Sigmoid colon (tissue), 4 donors: ENCODE measurements at regions not wholly inside any gene's neighbourhood (a gene's known extent, or its start where the extent isn't known, plus 50 kb on each side); places are given as distances from the start of the nearest gene placed in this dataset.

ENCODE experiments used
- CTCF ChIP-seq, 4 experiments: fragments of 450-650 bp in 3 of 4; fragments of 200-600 bp in 1 of 4; IDR thresholded peaks; one replicate each; pipeline ENCODE4 v1.5.1; 2016 to 2019; ENCODE audit warnings: antibody characterized with exemption in 4 of 4, mild to moderate bottlenecking in 3 of 4, moderate library complexity in 2 of 4
- EP300 ChIP-seq, 4 donors: sonication (generic); formaldehyde crosslinking; IDR thresholded peaks; one replicate each; pipeline ENCODE4 v1.6.1; 2017; ENCODE audit warnings: antibody characterized with exemption in 4 of 4
- POLR2A ChIP-seq, 2 donors: fragments of 450-650 bp; IDR thresholded peaks; one replicate each; pipeline ENCODE4 v1.6.1; 2016; ENCODE audit warnings: antibody characterized with exemption in 2 of 2, mild to moderate bottlenecking in 2 of 2, moderate library complexity in 2 of 2
- POLR2AphosphoS5 ChIP-seq, 4 donors: sonication (generic); formaldehyde crosslinking; IDR thresholded peaks; one replicate each; pipeline ENCODE4 v1.6.1; 2017; ENCODE audit warnings: antibody characterized with exemption in 4 of 4

DNA sequence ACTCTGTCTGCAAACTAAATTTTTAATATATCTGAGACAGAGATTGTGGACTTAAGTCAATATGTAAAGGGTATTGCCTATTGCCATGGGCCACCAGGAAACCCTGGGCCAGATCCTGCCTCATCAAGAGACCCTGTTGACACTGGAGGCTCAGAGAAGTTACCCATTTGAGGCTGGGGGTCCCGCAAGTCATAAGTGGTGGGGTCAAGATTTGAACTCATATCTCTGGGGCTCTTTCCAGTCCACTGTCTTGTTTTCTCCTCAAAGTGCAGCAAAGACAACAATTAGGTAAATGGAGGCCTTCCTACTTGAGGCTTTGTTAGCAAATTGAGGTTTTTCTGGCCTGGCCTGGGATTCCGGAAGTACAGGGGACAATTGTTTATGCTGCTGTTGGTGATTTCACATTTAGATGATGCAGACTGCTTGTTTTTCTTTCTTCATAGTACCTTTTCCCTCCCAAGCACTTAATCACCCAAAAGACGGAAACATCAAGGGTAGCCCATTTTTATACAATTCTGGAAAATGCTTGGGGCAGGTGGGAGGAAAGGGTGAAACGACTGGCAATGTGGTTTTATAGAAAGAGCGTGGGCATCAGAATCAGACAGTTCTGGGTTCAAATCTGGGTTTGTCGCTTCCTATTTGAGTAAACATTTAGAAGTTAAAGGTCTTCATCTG, 160.0 kb downstream of the SMIM20 start:
- no peak for TF ChIP-seq POLR2A (IDR thresholded peaks at IDR 0.05)
- no peak for TF ChIP-seq EP300 (IDR thresholded peaks at IDR 0.05)
- no peak for TF ChIP-seq CTCF (IDR thresholded peaks at IDR 0.05)
- TF ChIP-seq POLR2AphosphoS5 (IDR thresholded peaks at IDR 0.05) = no peak
